NCI-H748 (cell line): ENCODE measurements at regions not wholly inside any gene's neighbourhood (a gene's known extent, or its start where the extent isn't known, plus 50 kb on each side); places are given as distances from the start of the nearest gene placed in this dataset.

ENCODE experiments used
- DNase-seq: peaks from one replicate; lab custom pipeline; 2025; ENCODE audit not compliant: unreplicated experiment; lab: John Stamatoyannopoulos, UW

DNA sequence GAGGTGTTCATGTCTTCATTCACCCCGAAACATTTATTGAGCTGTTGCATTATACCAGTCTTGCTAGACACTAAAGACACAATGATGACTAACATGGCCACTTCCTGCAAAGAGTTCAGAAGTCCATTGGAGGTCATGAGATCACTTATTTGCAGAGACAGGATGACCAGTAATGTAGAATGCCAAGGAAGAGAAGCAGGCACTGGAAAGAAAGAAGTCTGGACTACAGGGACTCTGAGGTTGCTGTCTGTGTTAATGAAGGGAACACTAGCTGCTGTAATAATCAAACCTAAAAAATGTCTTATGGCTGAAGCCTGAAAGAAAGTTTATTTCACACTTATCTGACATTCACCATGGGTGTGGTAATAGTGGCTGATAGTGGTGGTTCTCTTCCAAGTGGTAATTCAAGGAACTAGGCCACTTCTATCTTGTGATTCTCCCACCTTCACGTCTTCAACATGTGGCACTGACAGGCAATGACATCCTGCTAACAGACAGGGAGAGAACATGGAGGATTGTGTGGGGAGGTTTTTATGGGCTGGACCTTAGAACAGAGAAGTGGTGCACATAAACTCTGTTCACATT is 89.2 kb upstream of the MKLN1 start:
- DNase-seq = no peak

- no peak for DNase-seq
Measured at GRCh38 chr7:131241386-131241785, 86.3 kb upstream of the MKLN1 start.

- DNase-seq = no peak
Measured at GRCh38 chr7:131242123-131242650, 85.5 kb upstream of the MKLN1 start.

DNA sequence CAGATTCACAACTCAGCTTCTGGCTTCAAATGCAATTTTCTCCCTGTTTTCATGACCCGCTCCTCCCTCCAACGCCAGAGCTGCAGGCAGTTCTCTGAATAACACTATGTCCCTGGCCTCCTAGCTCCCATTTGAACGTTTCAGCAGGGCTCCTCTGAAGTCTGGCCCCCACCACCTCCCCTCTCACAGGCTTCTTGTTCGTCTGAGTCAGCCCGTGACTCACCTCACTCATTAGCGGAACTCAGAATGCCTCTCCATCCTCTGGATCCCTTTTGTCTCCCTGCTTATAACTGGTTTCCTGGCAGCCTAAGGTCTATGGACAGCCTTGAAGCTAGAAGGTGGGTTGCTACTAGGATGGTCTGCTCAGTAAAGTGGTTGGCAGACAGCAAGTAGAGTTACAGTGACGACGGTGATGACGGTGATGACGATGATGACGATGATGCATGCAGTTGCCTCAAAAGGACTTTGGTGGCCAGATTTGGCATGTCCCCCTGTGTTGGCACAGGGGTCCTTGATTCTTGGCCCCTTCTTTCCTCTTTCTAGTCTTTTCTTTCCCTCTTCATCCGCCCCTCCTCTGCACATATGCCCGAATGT is 83.3 kb upstream of the MKLN1 start:
- DNase-seq = no peak

DNA sequence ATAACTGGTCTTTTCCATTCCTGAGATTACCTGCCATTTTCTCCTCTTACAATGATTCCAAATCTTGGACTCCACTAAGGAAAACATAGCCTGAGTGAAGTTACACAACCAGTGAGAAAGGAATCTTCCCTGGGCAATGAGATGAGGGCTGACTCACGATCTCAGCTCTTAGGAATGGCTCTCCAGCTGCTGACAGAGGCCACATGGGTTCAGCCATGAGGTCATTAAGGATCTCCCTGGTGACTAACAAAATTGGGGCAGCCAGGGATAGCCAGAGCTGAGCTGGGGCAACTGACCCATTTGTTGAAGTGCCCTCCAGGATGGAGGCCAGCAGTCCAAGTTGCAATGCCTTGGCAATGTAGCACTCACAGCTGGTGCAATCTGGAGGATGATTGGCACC is 78.7 kb upstream of the MKLN1 start:
- no peak for DNase-seq

- DNase-seq = no peak
Measured at GRCh38 chr7:131249483-131249882, 78.2 kb upstream of the MKLN1 start.

GRCh38 chr7:131250331-131250730 is 77.3 kb upstream of the MKLN1 start:
- peak; percentile 85 for DNase-seq

DNA sequence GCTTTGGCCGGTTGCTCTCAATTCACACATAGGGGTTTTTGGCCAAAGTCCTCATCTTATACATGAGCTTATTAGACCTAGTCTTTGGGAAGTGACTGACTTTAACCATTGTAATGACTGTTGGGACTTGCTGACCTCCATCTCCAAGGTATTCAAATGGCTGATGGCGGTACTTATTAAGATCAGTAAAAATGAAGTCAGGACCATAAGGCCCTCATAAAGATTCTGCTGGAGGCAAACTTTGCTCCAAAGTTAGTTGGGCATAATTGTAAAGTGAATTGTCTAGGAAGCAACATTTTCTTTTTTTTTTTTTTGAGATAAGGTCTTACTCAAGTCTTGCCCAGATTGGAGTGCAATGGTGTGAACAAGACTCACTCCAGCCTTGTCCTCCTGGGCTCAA is 76.3 kb upstream of the MKLN1 start:
- no peak for DNase-seq

- DNase-seq = no peak
Measured at GRCh38 chr7:131252976-131253375, 74.7 kb upstream of the MKLN1 start.

- DNase-seq = no peak
Measured at GRCh38 chr7:131254211-131254610, 73.5 kb upstream of the MKLN1 start.

DNA sequence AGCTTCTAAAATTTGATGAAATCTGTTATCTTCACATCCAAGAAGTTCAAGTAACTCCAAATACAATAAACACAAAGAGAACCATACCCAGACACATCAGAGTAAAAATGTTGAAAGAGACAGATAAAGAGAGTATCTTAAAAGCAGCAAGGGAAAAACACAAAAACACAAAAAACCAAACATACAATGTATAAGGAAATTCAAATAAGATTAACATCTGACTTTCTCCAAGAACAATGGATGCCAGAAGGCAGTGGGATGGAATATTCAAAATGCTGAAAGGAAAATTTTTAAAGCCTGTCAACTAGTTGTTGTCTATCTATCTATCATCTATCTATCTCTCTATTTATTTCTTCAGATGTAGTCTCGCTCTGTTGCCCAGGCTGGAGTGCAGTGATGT is 72.4 kb upstream of the MKLN1 start:
- DNase-seq = no peak

DNA sequence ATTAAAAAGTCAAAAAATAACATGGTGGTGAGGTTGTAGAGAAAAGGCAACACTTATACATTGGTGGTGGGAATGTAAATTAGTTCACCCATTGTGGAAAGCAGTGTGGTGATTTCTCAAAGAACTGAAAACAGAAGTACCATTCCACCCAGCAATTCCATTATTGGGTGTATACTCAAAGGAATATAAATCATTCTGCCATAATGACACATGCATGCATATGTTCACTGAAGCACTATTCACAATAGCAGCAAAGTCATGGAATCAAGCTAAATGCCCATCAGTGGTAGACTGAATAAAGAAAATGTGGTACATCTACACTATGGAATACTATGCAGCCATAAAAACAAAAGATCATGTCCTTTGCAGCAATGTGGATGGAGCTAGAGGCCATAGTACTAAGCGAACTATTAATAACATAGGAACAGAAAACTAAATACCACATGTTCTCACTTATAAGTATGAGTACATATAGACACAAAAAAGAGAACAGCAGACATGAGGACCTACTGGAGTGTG is 66.1 kb upstream of the MKLN1 start:
- no peak for DNase-seq

GRCh38 chr7:131265227-131265626 is 62.4 kb upstream of the MKLN1 start:
- no peak for DNase-seq

DNA sequence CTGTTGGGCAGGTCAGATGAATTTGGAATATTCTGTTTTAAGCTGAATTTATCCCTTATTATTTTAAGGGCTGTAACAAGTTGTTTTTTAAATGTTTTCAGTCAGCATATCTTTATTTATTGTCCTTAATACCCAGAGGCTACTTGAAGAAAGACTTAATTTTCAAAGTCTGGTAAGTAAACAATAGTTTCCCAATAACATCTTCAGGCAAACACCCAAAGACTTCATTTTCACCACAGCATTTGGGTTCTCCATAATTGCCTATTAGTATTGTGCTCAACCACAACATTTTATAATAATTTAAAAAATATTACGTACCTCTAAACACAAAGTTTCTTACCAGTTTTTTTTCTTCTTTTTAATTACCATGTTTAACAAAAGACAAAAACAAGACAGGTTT is 60.0 kb upstream of the MKLN1 start:
- no peak for DNase-seq

DNA sequence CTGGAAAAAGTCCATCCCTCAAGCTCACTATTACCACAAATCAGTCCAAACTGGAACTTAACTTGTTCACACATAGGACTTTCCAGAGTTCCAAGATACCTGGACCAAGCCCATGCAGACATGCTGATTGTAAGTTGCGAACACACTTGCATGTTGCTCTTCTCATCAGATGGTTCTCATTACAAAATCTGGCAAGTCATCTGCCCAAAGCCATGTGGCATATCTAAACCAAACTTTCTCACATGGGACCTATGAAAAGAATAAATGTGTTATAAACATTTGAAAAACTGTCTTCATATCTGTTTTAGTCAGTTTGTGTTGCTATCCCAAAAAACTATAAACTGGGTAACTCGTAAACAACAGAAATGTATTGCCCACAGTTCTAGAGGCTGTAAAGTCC is 58.8 kb upstream of the MKLN1 start:
- DNase-seq = no peak

DNA sequence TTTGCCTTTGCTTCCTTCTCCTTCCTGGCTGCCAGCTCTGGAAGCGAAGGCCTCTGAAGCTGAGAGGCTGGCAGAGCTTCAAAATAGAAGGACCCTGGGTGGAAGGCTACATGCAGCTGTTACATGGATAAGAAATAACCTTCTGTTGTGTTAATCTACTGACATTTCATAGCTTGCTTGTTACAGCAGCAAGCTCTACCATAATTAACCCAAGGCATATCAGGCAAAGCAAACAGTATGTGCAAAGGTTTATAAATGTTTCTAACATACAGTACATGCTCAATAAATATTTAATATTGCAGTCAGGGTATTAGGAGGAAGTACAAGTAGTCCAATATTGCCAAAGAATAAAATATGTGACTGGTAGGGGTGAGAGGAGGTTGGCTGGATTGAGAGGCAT is 55.6 kb upstream of the MKLN1 start:
- DNase-seq = no peak

GRCh38 chr7:131274986-131275385 is 52.7 kb upstream of the MKLN1 start:
- DNase-seq = no peak

DNA sequence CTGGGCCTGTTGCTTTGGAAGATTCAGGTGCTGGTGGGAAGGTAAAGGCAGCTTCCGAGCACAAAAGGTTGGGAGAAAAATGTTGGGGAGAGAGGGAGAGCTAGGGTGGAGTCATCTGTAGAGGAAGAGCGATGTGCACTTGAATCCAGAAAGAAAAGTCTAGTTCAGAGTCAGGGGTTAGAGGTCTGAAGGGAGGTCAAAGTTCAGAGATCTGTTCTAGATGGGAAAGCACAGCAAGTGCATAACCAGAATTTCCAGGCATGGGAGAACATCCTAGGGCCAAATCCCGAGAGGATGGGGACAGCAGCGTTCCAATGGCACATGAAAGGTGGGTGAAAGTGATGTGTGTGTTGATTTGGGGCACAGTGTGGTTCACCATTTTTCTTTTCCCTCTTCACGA is 51.5 kb upstream of the MKLN1 start:
- DNase-seq = no peak

GRCh38 chr7:131276748-131277147 is 50.9 kb upstream of the MKLN1 start:
- DNase-seq = no peak
